ENCODE measurements at regions not wholly inside any gene's neighbourhood (a gene's known extent, or its start where the extent isn't known, plus 50 kb on each side); places are given as distances from the start of the nearest gene placed in this dataset.

DNA sequence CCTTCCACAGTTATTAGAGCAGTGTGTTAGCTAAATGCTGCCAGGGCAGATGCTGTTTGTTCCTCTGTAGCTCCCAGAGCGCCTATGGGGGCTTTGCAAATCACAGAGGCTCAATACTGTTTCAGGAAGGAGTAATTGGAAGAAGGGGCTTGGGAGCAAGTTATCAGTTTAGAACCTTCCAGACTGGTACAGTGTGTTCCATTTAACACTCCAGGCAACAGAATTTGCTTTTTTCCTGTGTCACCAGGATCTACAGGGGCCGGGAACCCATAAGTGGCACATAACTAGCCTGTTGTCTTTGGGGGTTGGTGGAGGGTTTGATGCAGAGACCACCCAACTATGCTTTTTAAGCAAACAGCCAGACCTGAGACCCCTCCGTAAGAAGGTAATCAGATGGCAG is 307.3 kb upstream of the KCNN2 start:
- H3K4me3 ChIP-seq, result no peak overlapping the region
- TF ChIP-seq EZH2 (IDR thresholded peaks at IDR 0.05; ENCODE audit: insufficient read depth, poor library complexity, severe bottlenecking) (no peak), EZH2phosphoT487 (IDR thresholded peaks at IDR 0.05; ENCODE audit: insufficient read depth, low read depth) (no peak)

DNA sequence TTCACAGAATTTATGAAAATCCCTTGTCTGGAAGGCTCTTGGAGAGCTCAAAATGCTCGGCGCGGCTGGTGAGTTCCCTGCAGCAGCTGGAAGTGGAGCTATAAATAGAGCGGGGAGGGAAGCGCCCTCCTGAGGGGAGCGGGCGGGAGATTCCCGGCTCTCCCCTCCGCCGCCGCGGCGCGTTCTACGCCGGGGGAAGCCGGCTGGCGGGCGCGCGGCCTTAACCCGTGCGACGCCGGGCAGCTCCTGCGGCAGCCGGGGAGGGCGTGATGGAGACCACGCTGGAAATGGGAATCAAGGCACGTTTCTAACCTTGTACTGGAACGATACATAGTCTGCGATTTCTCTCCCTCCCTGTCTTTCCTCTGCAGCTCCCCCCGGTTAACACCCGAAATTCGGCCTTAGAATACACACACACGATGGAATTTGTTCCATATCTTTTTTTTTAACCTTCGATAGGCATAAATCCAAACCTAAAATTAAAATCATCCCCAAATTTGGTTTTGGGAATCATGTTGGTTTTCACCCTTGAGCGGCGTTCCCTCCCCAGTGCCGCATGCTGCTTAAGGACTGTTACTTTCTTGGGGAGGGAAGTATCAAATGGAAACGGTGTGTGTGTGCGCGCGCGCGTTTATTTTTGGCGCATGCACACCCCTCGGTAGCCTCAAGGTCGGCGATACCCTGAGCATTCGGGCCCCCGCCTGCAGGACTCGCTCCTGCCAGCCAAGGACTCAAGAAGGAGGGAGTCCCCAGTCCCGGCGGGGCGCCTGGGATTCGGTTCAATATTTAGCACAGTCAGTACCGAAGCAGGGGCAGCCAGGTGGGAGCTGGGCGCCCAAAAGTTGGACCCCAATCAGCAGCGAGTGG is 306.3 kb upstream of the KCNN2 start:
- Histone ChIP-seq H3K27me3 (replicated peaks; ENCODE audit: insufficient read depth) (peaks cover 32% of the 10 kb centered on the region), H3K36me3 (ENCODE audit: low read depth) (no peaks in the 10 kb centered on the region), H3K4me2 (ENCODE audit: unreplicated experiment) (peak overlapping the region; percentile 20), H3K4me1 (ENCODE audit: insufficient read depth) (no peaks in the 10 kb centered on the region), H3K9ac (no peak overlapping the region), H3K4me3 (peak overlapping the region; percentile 42), H4K20me1 (ENCODE audit: insufficient read depth) (no peaks in the 10 kb centered on the region), H3K27ac (no peak overlapping the region), H3K79me2 (ENCODE audit: insufficient read depth) (no peaks in the 10 kb centered on the region), H3K9me2 (ENCODE audit: insufficient read depth) (no peaks in the 10 kb centered on the region), H2AFZ (0 out of 2 replicates have a peak overlapping the region, but pooled peaks have one; percentile 24), H3F3A (ENCODE audit: insufficient read depth) (no peaks in the 10 kb centered on the region), H3K9me3 (ENCODE audit: low read depth) (no peaks in the 10 kb centered on the region)
- in situ Hi-C loops (cut with MboI), result no loop called here
- peak; percentile 35 for DNase-seq
- TF ChIP-seq EZH2 (IDR thresholded peaks at IDR 0.05; ENCODE audit: insufficient read depth, poor library complexity, severe bottlenecking), result peak; percentile 55
- no peak for TF ChIP-seq EZH2phosphoT487 (IDR thresholded peaks at IDR 0.05; ENCODE audit: insufficient read depth, low read depth)
- 2 to 3% methylated on average over 54 to 60 of the region's 60 CpGs for WGBS, 2 experiments (ENCODE audit: low coverage in 1 of 2, low lambda C conversion rate in 2 of 2, missing lambda C conversion rate in 2 of 2)

More for the DNA sequence above, 307.3 kb upstream of the KCNN2 start:
- H3K9me3 ChIP-seq (ENCODE audit: low read depth), result no peaks in the 10 kb centered on the region
- no peak overlapping the region for H3K27ac ChIP-seq
- H3K9me2 ChIP-seq (ENCODE audit: insufficient read depth), result no peaks in the 10 kb centered on the region
- no peaks in the 10 kb centered on the region for H3F3A ChIP-seq (ENCODE audit: insufficient read depth)
- no peak overlapping the region for H3K4me2 ChIP-seq (ENCODE audit: unreplicated experiment)
- H3K79me2 ChIP-seq (ENCODE audit: insufficient read depth), result no peaks in the 10 kb centered on the region
- H3K9ac ChIP-seq, result no peak overlapping the region
- H2AFZ ChIP-seq, result no peak overlapping the region
- no peaks in the 10 kb centered on the region for H3K36me3 ChIP-seq (ENCODE audit: low read depth)
- H3K27me3 ChIP-seq (replicated peaks; ENCODE audit: insufficient read depth), result peaks cover 32% of the 10 kb centered on the region
- no peaks in the 10 kb centered on the region for H3K4me1 ChIP-seq (ENCODE audit: insufficient read depth)
- H4K20me1 ChIP-seq (ENCODE audit: insufficient read depth), result no peaks in the 10 kb centered on the region
- no peak for DNase-seq
- WGBS, 2 experiments (ENCODE audit: low coverage in 1 of 2, low lambda C conversion rate in 2 of 2, missing lambda C conversion rate in 2 of 2), result 26 to 29% methylated on average over 3 of the region's 3 CpGs
- in situ Hi-C loops (cut with MboI), result no loop called here

DNA sequence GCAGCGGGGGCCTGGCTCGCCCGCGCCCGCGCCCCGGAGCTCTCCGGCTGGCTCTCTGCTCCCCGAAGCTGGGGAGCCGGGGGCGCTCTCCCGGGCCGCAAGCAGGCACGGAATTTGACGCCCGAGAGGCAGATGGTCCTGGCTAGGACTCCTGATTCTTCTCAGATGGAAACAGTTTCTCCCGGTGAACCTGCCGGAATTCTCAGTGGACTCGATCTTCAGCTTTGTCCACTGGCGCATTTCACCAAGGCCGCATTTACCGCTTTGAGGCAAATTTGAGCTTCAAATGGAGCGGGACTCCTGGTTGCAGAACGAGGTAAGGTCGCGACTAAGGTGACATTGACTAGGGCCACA is 305.7 kb upstream of the KCNN2 start:
- no peak for DNase-seq
- H2AFZ ChIP-seq, result no peak overlapping the region
- 25 to 27% methylated on average over 26 of the region's 26 CpGs for WGBS, 2 experiments (ENCODE audit: low coverage in 1 of 2, low lambda C conversion rate in 2 of 2, missing lambda C conversion rate in 2 of 2)

DNA sequence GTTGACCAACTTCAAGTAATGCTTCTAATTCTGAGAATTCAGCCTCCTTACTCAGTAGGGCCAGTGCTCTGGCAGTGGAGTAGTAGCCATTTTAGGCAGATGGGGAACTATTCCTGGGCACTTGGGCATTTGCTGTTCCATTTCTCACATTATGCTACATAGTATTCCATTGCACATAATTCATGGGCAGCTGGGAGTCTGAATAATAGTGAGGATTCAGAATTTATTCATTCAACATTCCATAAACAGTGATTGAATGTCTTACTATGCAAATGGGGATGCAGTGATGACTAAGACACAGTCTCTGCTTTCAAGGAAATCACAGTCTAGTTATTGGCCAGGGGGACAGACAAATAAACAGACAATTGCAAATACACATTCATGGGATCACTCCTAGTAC is 301.0 kb upstream of the KCNN2 start:
- Histone ChIP-seq H3K4me3 (no peak overlapping the region), H3K79me2 (ENCODE audit: insufficient read depth) (no peaks in the 10 kb centered on the region), H4K20me1 (ENCODE audit: insufficient read depth) (no peaks in the 10 kb centered on the region), H3K27me3 (replicated peaks; ENCODE audit: insufficient read depth) (peaks cover 12% of the 10 kb centered on the region), H3K4me1 (ENCODE audit: insufficient read depth) (no peaks in the 10 kb centered on the region), H3K9me3 (ENCODE audit: low read depth) (no peaks in the 10 kb centered on the region), H3K9me2 (ENCODE audit: insufficient read depth) (no peaks in the 10 kb centered on the region), H3K27ac (no peak overlapping the region), H2AFZ (no peak overlapping the region), H3K4me2 (ENCODE audit: unreplicated experiment) (no peak overlapping the region), H3K9ac (no peak overlapping the region), H3F3A (ENCODE audit: insufficient read depth) (no peaks in the 10 kb centered on the region), H3K36me3 (ENCODE audit: low read depth) (no peaks in the 10 kb centered on the region)
- TF ChIP-seq EZH2 (IDR thresholded peaks at IDR 0.05; ENCODE audit: insufficient read depth, poor library complexity, severe bottlenecking) (no peak), EZH2phosphoT487 (IDR thresholded peaks at IDR 0.05; ENCODE audit: insufficient read depth, low read depth) (no peak)
- in situ Hi-C loops (cut with MboI), result no loop called here
- no peak for DNase-seq

More for the DNA sequence above, 305.7 kb upstream of the KCNN2 start:
- no peaks in the 10 kb centered on the region for H3K9me3 ChIP-seq (ENCODE audit: low read depth)
- H3K9ac ChIP-seq, result no peak overlapping the region
- no peak for TF ChIP-seq EZH2phosphoT487 (IDR thresholded peaks at IDR 0.05; ENCODE audit: insufficient read depth, low read depth)
- TF ChIP-seq EZH2 (IDR thresholded peaks at IDR 0.05; ENCODE audit: insufficient read depth, poor library complexity, severe bottlenecking), result no peak
- no peaks in the 10 kb centered on the region for H3K9me2 ChIP-seq (ENCODE audit: insufficient read depth)
- no peaks in the 10 kb centered on the region for H3K36me3 ChIP-seq (ENCODE audit: low read depth)
- no peak overlapping the region for H3K4me3 ChIP-seq
- peaks cover 32% of the 10 kb centered on the region for H3K27me3 ChIP-seq (replicated peaks; ENCODE audit: insufficient read depth)
- H3K4me1 ChIP-seq (ENCODE audit: insufficient read depth), result no peaks in the 10 kb centered on the region
- no peaks in the 10 kb centered on the region for H3K79me2 ChIP-seq (ENCODE audit: insufficient read depth)
- H3K4me2 ChIP-seq (ENCODE audit: unreplicated experiment), result no peak overlapping the region
- no peaks in the 10 kb centered on the region for H4K20me1 ChIP-seq (ENCODE audit: insufficient read depth)
- H3F3A ChIP-seq (ENCODE audit: insufficient read depth), result no peaks in the 10 kb centered on the region
- no peak overlapping the region for H3K27ac ChIP-seq
- in situ Hi-C loops (cut with MboI), result no loop called here
